ENCODE measurements at regions not wholly inside any gene's neighbourhood (a gene's known extent, or its start where the extent isn't known, plus 50 kb on each side); places are given as distances from the start of the nearest gene placed in this dataset.

DNA sequence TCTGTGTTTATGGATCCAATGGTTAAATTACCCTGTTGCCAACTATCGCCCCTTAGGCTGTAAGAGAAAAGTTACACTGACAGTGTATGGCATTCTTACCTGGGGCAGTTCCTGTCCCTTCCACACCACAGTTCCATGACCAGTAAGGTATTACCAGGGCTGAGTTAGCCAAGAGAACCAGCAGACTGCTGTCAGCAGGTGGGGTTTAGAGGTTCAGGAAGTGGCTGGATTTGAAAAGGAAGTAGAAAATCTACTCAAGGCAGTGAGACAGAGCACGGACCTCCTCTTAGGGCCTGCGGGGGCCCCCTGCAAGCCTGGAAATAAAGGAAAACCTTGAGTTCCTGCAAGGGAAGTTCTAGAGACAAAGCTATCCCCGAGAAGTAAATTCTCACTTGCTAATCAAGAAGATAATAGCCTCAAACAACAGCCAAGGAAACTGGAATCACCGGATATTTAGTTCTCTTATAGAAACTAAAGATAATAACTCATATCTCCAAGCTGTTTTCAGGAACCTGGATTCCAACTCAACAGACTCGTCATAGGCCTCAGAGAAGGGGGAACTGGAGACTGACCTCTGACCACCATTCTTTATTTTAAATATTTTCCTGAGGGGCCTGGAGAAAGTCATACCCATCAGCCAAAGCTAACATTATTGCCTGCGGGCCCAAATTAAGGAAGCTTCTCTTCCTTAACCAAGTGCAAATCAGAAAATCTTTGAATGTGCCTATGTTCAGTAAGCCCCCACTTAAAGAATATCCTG lies 161.7 kb downstream of the ANXA2 start:
- 39 to 55% methylated on average over 7 of the region's 7 CpGs for WGBS, 2 donors
- H3K9me3 ChIP-seq: no peaks in the 10 kb centered on the region
- no peaks in the 10 kb centered on the region for H3K27me3 ChIP-seq
- intact Hi-C loops (cut with DNase I; ENCODE audit: low total_unique reads): no loop called here
- H3K36me3 ChIP-seq (ENCODE audit: low read depth, missing control alignments): no peaks in the 10 kb centered on the region
- no peaks in the 10 kb centered on the region for H3K4me1 ChIP-seq
- no peak for DNase-seq
- H3K4me3 ChIP-seq: no peak overlapping the region
- H3K27ac ChIP-seq: no peak overlapping the region
- TF ChIP-seq POLR2A (IDR thresholded peaks at IDR 0.05) (no peak), CTCF (IDR thresholded peaks at IDR 0.05) (no peak)

GRCh38 chr15:60237446-60237845 lies 160.3 kb downstream of the ANXA2 start:
- intact Hi-C loops (cut with DNase I; ENCODE audit: low total_unique reads): no loop called here
- no peaks in the 10 kb centered on the region for H3K9me3 ChIP-seq
- no peaks in the 10 kb centered on the region for H3K36me3 ChIP-seq (ENCODE audit: low read depth, missing control alignments)
- no peaks in the 10 kb centered on the region for H3K4me1 ChIP-seq
- no peak overlapping the region for H3K27ac ChIP-seq
- no peak overlapping the region for H3K4me3 ChIP-seq
- TF ChIP-seq CTCF (IDR thresholded peaks at IDR 0.05) (no peak), POLR2A (IDR thresholded peaks at IDR 0.05) (no peak)
- no peak for DNase-seq
- WGBS, 2 donors: 73 to 80% methylated on average over 8 of the region's 8 CpGs
- no peaks in the 10 kb centered on the region for H3K27me3 ChIP-seq

- H3K4me3 ChIP-seq: no peak overlapping the region
- 45 to 50% methylated on average over 4 of the region's 4 CpGs for WGBS, 2 donors
- H3K27ac ChIP-seq: no peak overlapping the region
- no peaks in the 10 kb centered on the region for H3K27me3 ChIP-seq
- no peaks in the 10 kb centered on the region for H3K4me1 ChIP-seq
- intact Hi-C loops (cut with DNase I; ENCODE audit: low total_unique reads): no loop called here
- H3K36me3 ChIP-seq (ENCODE audit: low read depth, missing control alignments): no peaks in the 10 kb centered on the region
- DNase-seq: no peak
- TF ChIP-seq POLR2A (IDR thresholded peaks at IDR 0.05) (no peak), CTCF (IDR thresholded peaks at IDR 0.05) (no peak)
- no peaks in the 10 kb centered on the region for H3K9me3 ChIP-seq
These were observed 154.0 kb downstream of the ANXA2 start for GRCh38 chr15:60243769-60244168.

- intact Hi-C loops (cut with DNase I; ENCODE audit: low total_unique reads): no loop called here
- Histone ChIP-seq H3K36me3 (ENCODE audit: low read depth, missing control alignments) (no peaks in the 10 kb centered on the region), H3K4me1 (no peaks in the 10 kb centered on the region), H3K27me3 (no peaks in the 10 kb centered on the region), H3K4me3 (no peak overlapping the region), H3K27ac (no peak overlapping the region), H3K9me3 (no peaks in the 10 kb centered on the region)
- no peak for TF ChIP-seq CTCF (IDR thresholded peaks at IDR 0.05)
- TF ChIP-seq POLR2A (IDR thresholded peaks at IDR 0.05): no peak
- DNase-seq: no peak
These were observed 153.0 kb downstream of the ANXA2 start for GRCh38 chr15:60244813-60245212.

DNA sequence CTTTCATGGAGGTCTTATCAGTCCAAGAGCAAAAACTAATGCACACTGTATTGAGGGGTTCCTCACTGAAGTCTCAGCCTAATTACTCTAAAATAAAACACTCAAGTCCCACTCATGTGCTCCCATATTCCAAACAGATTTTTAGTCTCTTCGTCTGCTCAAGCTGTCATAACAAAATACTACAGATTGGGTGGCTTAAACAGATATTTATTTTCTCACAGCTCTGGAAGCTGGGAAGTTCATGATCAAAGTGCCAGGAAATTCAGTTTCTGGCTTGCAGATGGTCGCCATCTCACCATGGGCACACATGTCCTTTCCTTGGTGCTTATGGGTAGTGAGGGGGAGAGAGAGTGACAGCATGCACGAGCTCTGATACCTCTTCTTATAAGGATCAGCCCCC lies 147.5 kb downstream of the ANXA2 start:
- WGBS, 2 donors: 75 to 77% methylated on average over 3 of the region's 3 CpGs
- H3K9me3 ChIP-seq: no peaks in the 10 kb centered on the region
- DNase-seq: no peak

More for the DNA sequence above, 147.5 kb downstream of the ANXA2 start:
- H3K27me3 ChIP-seq: no peaks in the 10 kb centered on the region
- H3K36me3 ChIP-seq (ENCODE audit: low read depth, missing control alignments): no peaks in the 10 kb centered on the region
- intact Hi-C loops (cut with DNase I; ENCODE audit: low total_unique reads): no loop called here
- TF ChIP-seq POLR2A (IDR thresholded peaks at IDR 0.05): no peak
- no peak for TF ChIP-seq CTCF (IDR thresholded peaks at IDR 0.05)
- no peak overlapping the region for H3K27ac ChIP-seq
- H3K4me1 ChIP-seq: no peaks in the 10 kb centered on the region
- H3K4me3 ChIP-seq: no peak overlapping the region

Measured in testis (tissue), 2 donors.